Kidney glomerular epithelial cell (primary cell): ENCODE measurements at regions not wholly inside any gene's neighbourhood (a gene's known extent, or its start where the extent isn't known, plus 50 kb on each side); places are given as distances from the start of the nearest gene placed in this dataset.

ENCODE experiments used
- DNase-seq: peaks from one replicate; lab custom pipeline; 2025; lab: John Stamatoyannopoulos, UW

DNA sequence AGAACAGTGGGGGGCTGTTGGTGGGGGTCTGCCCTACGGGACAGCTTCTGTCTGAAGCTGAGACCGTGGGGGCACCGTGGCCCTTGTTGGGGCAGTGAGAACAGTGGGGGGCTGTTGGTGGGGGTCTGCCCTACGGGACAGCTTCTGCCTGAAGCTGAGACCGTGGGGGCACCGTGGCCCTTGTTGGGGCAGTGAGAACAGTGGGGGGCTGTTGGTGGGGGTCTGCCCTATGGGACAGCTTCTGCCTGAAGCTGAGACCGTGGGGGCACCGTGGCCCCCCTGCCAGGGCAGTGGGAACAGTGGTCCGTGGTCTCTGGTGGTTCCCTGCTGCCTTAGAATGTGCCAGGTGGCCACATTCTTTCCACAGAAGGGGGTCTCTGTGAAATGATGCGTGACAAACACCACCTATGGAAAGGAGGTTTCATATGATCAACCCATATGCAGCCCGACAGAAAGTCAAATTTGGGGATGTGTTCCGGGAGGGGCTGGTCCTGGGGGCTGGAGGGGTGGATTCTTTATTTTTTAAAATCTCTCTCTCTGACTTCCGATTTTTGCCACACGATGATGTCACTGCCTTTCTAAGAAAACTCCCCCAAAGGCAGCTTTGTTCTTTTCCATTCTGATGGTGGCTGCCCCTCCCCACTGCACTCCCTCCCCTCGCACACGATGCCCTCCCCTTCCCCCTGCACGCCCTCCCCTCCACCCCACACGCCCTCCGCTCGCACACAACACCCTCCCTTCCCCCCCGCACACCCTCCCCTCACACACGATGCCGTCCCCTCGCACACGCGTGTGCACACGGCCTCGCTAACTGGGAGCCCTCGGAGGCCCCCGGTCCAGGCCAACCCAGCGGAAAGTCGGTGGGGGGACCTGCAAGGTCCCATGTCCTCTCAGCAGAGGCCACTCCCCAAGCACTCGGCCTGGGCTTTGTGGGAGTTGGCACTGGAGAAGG lies 1186.5 kb downstream of the BRD1 start:
- no peak for DNase-seq

DNA sequence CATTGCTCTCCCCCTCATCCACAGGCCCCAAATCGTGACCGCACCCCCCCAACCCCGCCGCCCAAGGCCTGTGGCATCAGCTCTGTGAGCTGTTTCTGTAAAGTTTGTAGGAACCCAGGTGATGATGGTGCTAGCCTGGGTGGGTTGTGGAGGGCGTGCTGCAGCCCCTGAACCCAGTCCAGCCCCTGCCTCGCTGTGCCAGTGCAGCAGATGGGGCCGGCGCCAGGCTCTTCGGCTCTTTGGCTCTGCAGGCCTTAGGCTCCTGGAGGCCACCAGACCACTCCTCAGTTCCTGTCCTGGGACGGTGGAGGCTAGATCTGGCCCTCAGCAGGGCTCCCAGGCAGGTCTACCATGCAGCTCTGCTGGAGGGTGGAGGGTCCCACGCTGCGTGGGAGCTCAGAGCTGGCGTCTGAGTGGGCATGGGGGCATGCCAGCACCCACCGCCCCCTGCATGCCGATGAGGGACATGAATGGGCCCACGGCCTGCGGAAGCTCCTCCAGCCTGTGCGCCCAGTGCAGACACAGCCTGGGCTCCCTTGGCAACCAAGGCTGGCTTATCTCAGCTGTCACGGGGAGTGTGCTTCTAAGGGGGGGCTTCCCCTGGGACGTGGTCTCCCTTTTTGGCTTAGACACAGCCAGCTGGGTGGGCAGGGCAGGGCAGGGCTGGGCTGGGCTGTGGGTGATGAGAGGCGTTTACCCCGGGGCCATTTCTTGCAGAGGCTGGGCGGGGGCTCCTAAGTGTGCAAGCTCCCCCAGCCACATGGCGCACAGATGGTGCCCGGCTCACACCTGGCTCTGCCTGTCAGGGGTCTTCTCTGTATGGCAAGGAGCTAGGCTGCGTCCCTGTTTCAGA lies 1187.6 kb downstream of the BRD1 start:
- DNase-seq, result no peak

DNA sequence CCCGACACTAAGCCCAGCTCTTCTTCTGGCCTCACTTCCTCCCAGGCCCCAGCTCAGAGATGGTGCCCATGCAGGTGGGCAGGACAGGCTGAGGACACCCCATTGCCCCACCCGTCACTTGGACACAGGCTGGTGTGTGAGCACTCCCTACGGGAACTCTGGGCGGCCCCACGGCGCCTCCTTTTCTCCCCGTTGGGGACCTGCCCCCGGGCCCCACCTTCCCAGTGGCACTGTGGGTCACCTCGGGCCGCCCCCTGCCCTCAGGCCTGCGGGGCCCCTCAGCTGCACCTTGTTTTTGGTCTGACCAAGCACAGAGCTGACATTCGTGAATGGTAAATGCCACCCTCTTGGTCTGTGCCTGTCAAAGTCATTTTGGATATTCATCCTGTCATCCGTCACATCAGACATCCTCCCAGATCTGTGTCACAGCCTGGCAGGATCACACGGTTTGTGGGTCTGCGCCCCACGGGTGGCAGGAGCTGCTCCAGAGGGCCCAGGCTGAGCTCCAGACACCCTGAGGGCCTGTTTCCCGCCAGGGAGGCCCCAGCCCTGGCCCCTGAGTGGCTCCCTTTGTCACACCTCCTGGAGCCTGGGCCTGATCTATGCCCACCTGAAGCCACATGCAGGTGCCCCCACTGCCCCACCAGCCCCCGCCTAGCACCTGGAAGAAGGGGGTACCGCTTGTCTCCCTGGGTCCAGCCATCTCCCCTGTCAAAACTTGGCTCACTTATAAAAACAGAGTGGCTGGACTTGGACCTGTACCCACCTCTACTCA lies 1188.5 kb downstream of the BRD1 start:
- no peak for DNase-seq

DNA sequence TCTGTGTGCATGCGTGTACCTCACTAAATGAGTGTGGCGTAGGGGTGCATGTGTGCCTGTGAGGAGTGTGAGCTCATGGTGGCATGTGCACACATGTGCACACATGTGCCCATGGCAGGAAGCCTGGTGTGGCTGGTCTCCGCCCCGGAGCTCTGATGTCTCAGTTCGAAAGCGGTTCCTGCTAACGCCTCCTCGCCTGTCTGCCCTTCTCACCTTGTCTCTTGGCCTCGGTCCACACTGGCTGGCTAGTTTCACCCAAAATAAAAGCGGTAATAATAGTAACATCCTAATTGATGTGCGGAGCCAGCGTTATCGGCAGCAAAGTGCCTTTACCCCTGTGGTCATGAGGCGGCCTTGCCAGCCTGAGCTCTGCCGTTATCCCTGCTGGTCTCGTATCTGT lies 1190.4 kb downstream of the BRD1 start:
- DNase-seq, result no peak

DNA sequence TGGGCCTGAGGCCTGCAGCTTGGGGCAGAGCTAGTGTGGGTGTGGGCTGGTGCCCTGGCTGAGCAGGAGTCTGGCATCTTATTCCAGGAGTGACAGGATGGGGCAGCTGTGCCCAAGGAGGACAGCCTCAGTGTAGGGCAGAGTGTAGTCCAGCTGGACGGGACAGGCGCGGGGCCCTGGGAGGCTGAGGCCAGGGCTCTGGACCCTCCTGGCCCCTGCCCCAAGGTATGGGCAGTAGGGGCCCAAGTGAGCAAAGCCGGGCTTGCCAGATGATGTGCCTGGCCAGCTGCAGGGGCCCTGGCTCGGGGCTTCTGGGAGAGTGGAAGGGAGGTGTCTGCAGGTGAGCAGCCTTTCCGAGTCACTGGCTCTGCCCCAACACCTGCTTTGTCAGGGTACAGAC lies 1190.9 kb downstream of the BRD1 start:
- DNase-seq, result no peak

DNA sequence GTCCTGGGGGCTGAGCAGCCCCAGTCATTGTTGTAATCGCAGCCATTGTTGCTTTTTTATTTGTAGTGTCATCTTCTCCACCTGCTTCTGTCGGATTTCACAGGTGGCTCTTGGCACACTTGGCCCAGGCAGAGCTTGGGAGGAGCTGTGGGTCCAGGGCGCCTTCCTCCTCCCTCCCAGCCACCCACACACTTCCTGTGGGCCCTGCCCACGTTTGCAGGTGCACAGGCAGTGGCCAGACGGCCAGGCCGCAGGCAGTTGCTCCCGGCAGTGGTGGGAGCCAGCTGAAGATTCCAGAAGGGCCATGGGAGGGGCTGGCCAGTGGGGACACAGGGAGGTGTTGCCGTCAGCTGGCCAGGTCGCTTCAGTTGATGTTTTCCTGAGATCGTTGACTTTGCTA lies 1191.9 kb downstream of the BRD1 start:
- DNase-seq, result no peak

DNA sequence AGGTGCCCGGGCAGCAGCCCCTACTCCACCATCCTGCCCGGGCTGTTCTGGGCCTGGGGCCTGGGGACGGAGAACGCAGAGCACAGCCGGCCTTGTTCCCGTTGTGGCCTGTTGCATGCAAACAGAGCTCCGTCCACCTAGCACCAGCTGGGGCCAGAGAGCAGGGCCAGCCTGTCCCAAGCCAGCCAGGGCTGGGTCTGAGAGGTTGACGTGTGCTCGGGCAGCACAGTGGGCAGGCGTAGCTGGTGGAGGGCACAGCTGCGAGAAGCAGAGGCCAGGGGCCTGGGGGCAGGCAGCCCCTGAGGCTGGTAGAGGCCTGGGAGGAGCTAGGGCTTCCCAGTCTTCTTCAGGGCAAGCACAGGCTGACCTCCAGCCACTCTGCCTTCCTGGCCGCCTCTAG lies 1192.6 kb downstream of the BRD1 start:
- no peak for DNase-seq

DNA sequence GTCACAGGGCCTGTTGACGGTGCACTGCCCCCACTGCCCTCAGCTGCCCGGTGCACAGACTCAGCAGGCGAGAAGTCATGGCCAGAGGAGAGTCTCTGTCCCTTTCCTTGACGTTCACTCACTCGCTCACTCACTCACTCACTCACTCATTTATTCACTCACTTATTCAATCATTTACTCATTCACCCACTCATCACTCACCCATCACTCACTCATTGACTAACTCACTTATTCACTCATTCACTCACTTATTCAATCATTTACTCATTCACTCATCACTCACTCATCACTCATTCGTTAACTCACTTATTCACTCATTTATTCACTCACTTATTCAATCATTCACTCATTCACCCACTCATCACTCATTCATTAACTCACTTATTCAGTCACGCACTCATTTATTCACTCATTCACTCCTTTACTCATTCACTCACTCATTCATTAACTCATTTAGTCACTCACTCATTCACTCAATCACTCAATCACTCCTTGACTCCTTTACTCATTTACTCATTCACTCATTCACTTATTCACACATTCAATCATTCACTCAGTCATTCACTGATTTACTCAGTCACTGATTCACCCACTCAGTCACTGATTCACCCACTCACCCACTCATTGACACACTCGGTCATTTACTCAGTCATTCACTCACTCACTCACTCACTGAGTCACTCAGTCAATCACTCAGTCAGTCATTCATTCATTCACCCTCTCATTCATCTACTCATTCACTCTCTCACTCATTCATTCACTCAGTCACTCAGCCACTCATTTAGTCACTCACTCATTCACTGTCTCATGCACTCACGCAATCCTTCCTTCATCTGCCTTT lies 1193.5 kb downstream of the BRD1 start:
- DNase-seq, result no peak

DNA sequence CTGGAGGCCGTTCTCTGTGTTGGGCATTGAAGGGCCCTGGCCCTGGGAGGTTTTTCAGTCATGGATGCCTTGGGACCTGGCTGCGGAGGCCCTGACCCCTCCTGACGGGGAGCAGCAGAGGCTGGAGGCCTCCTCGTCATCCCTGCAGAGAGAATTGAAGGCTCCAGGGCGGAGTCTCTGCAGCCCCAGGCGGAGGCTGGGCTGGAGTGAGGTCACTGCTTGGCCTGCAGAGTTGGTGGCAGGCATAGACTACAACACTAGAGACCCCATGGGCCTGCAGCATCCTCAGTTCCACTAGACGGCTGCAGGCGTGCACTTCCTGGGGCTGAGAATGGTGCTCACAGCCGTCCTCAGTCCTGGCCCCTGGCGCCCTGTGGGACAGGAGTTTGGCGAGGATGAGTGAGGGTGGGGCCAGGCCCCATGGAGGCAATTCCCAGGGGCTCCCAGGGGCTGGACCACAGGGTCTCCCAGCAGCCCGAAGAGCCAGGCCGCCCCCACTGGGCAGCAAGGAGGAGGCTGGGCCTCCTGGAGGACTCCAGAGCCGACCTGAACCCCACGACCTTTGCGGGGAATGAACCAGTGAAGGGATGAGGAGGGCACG lies 1194.9 kb downstream of the BRD1 start:
- DNase-seq, result no peak

DNA sequence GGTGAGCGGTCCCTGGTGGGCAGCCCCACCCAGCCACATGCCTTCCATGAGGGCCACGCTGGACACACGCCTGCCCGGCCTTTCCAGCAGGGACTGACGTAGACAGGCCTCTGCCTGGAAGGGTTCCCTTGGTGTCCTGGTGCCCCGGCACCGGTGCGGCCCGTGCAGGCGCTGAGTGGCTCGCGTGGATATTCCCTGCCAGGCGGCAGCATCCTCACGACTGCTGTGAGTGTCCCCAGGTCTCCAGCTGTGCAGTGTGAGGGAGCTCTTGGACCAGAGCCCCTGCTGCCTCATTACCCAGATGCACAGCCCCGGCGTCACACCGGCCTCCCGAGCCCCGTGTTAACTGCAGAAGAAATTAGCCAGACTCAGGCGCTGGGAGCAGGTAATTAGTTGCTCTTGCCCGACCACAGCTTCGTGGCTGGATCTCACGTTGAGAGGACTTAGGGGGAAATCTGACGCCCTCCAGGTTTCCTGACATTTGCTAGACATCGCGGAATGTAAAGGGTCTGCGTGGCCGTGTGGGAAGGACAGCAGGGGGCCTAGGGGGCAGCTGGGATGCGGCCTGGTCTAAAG lies 1196.3 kb downstream of the BRD1 start:
- no peak for DNase-seq

DNA sequence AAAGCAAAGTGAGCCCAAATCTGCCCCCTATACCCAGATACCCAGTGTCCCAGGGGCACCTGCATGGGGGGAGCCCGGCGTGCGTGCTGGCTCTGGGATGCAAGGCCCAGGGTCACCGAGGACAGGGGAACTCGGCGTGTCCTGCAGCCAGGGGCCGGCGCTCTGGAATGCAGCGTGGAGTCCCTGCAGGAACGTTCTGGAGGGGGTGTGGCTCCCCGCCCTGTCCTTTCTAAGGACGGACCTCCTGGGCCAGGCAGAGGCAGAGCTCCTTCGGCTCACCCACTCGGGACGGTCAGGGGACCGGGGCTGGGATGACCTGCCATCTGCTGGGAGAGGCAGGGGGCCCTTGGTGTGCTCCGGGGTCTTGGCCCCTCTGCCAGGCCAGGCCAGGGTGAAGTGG lies 1196.8 kb downstream of the BRD1 start:
- no peak for DNase-seq

DNA sequence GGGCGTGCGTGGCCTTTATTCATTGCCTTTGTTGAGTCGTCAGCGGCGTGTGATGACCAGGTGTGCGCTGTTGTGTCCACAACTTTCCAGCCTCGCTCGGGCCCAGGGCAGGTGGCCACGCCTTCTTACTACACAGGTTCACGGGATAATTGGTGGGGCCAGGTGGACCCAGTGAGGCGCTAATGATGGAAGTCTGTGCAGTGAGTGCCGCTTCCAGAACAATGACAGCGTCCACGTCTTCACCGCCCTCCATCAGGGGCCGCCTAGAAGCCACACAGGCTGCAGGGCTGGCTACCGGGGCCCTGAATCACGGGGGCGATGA lies 1197.3 kb downstream of the BRD1 start:
- DNase-seq, result no peak

DNA sequence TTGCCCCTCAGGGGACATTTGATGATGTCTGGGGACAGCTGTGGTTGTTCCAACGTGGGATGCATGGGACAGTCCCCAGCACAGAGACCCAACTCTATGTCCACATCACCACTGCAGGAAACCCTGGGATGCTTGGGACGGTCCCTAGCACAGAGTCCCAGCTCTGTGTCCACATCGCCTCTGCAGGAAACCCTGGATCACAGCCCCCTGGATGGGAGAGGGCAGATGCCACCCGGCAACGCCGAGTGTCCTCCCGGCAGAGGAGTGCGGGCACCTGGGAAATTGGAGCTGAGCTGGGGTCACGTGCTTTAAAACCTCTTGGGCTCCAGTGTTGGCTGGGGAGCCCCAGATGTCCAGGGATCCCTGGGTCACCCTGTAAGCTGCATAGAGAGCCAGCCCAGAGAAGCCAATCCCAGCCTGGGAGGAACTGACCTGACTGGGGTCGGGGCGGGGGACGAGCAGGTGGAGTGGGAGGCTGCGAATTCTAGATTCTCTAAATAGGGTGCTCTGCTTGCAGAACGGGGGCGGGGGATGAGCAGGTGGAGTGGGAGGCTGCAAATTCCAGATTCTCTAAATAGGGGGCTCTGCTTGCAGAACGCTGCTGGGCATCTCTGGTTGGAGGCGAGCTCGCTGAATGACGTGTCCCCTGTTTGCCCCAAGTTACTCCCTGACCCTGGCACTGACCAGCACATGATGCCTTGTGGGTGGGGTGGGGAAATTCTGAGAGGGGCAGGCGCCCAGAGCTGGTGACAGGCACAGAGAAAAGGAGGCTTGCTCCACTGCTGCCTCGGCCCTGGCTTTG lies 1197.8 kb downstream of the BRD1 start:
- no peak for DNase-seq

DNA sequence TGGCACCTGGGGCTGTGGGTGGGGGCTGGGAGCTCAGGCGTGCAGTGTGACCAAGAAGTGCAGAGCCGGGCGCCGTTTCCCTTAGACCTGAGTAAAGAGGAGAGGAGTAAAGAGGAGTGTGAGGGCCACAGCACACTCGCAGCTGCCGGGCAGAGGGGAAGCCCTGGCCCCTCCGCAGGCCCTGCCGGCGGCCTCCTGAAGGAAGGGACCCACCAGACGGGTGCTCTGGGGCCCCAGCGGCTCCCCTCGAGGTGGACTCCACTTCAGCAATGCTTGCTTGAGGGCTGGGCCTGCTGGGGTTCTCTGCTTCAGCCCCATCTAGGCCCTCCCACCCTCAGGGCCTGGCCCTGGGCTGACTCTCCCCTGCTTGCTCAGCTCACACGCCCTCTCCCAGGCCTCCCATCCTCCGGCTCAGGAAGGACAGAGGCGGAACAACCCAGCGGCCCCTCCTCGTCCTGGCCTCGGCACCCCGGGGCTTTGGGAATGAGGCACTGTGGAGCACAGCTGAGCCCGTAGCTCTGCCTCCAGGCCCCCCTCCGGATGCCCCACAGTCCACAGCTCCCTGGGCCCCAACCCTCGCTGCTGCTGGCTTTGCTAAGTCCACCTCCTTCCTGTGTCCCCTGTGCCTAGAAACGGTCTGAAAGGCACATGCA lies 1198.7 kb downstream of the BRD1 start:
- DNase-seq, result no peak

DNA sequence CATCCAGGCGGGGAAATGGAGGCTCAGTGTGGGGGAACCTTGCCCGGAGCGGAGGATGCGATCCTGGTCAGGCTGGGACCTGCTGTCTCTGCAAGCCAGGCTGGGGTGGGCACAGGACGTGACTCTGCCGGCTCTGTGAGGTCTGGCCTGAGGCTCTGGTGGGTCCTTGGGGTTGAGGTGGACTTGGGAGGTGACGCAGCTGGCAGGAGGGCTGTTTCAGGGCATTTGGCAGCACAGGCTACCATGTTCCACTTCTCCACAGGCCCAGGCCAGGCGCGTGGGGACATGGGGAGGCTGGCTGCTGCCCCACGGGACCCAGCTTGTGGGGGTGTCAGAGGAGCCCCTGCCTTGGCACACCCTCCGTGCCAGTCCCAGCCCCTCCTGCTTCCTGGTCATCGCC lies 1199.7 kb downstream of the BRD1 start:
- DNase-seq, result no peak

DNA sequence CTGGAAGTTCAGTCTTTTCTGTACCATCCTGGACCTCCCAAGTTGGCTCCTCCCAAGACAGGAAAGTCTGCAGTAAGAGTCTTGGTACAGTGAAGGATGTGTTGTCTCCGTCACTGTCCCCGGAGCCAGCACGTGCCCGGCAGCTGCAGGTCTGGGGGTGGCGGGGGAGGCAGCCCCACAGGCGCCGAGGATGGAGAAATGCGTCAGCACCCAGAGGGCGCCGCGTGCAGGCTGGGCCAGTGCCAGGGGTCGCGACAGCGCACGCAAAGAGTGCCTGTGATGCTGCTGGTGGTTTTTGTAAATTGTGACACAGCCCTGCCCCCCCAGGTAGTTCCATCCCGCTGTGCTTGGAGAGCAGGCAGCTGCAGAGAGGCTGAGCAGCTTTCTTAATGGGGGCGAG lies 1200.5 kb downstream of the BRD1 start:
- no peak for DNase-seq

DNA sequence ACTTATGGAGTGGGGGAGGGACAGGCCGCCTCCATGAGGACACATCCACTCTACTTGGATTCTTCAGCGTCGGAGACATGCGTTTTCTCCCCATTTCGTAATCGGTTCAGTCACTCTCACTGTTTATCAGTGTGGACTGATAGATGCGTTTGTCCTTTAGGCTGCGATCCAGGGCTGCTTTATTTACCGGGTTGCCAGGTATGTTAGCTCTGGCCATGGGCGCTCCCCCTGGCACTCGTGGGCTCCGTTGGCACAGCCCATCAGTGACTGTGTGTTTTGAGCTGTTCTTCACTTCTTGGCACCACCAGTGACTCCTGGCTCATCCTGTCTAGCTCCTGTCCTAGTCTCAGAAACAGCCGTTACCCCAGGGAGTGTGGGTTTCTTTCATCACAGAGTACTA lies 1203.3 kb downstream of the BRD1 start:
- no peak for DNase-seq

DNA sequence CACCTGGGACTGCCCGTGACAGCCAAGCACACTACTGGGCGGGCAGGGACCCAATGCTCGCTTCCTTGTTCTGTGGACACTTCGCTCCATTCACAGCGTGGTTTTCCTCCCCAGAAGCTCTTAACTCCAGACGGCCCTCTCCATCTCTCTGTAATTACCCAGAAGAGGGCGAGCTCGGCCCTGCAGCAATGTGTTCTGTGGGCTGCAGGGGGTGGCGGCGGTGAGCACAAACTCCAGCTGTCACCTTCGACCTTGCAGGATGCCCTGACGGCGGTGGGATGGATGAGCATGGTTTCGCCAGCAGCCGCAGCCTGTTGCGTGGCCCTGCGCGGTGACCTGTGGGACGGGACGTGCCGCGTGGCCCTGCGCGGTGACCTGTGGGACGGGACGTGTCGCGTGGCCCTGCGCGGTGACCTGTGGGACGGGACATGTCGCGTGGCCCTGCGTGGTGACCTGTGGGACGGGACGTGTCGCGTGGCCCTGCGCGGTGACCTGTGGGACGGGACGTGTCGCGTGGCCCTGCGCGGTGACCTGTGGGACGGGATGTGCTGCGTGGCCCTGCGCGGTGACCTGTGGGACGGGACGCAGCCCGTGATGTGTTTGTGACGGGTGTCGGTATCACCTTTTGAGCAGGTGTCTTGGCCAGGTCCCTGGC lies 1204.7 kb downstream of the BRD1 start:
- DNase-seq, result no peak

DNA sequence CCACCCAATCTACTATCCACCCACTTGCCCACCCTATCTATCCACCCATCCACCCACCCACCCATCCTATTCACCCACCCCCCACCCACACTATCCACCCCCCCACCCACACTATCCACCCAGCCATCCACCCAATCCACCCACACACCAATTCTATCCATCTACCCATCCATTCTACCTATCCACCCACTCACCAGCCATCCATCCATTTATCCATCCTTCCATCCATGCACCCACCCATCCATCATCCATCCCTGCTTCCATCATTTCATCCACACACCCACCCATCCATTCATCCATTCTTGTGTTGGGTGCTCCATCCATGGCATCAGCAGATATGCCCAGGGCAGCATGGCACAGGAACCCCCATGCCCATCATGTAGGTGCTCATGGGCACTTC lies 1206.6 kb downstream of the BRD1 start:
- DNase-seq, result no peak
